Nephron (organoid): ENCODE measurements at regions not wholly inside any gene's neighbourhood (a gene's known extent, or its start where the extent isn't known, plus 50 kb on each side); places are given as distances from the start of the nearest gene placed in this dataset.
"Not testable (repeated sequence)": the region's sequence is repeated elsewhere in the genome, so short reads cannot be mapped to it uniquely, and the experiment has no call there.

Experiments
- H3K27ac Mint-ChIP-seq, 3 experiments: 2 replicates each; pipeline ENCODE4 v1.8.0; 2020; ENCODE audit warnings: mixed read lengths in 3 of 3, mild to moderate bottlenecking in 2 of 3, moderate library complexity in 1 of 3
- H3K27me3 Mint-ChIP-seq: 2 replicates; pipeline ENCODE4 v1.8.0; 2021; ENCODE audit warnings: low read depth, mild to moderate bottlenecking, moderate library complexity, mixed read lengths
- H3K36me3 Mint-ChIP-seq: 2 replicates; pipeline ENCODE4 v1.8.0; 2020; ENCODE audit warnings: low read depth, mixed read lengths
- H3K4me1 Mint-ChIP-seq: 2 replicates; pipeline ENCODE4 v1.8.0; 2020; ENCODE audit warnings: mixed read lengths
- H3K4me3 Mint-ChIP-seq, 3 experiments: 2 replicates each; pipeline ENCODE4 v1.8.0; 2020; ENCODE audit warnings: mild to moderate bottlenecking in 3 of 3, mixed read lengths in 3 of 3, moderate library complexity in 2 of 3
- H3K9me3 Mint-ChIP-seq: 2 replicates; pipeline ENCODE4 v1.8.0; 2020; ENCODE audit warnings: mixed read lengths
- CTCF ChIP-seq, 3 experiments: fragments of 200-600 bp; sonication (generic); IDR thresholded peaks; one replicate each; pipeline ENCODE4 v1.5.0; 2021; ENCODE audit warnings: antibody characterized with exemption in 3 of 3; ENCODE audit not compliant: unreplicated experiment in 3 of 3

DNA sequence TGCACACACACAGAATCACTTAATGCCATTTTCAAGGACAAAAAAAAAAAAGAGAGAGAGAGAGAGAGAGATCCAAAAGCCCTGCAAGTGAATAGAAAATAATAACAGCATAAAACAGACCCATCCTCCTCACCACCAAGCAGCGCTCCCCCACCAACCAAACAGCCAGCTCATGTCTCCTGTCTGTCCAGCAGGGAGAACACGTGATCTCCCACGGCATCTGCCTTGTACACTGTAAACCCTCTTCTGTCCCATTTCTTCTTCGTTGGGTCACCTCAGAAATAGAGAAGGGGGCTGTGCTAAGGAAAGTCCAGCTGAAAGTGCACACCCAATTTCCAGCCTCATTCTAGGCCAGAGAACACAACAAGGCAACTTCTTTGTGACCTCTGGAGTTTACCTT, 222.5 kb downstream of the EXOC5 start:
- Mint-ChIP-seq H3K4me1 (no peaks in the 10 kb centered on the region), H3K27ac (no peak overlapping the region), H3K27me3 (peaks cover 10% of the 10 kb centered on the region), H3K36me3 (no peaks in the 10 kb centered on the region), H3K4me3 (no peak overlapping the region), H3K9me3 (no peaks in the 10 kb centered on the region)
- TF ChIP-seq CTCF (IDR thresholded peaks at IDR 0.05; ENCODE audit: unreplicated experiment in 3 of 3), result no peak

GRCh38 chr14:57044101-57044973, 224.4 kb downstream of the EXOC5 start:
- not testable (repeated sequence) for H3K27ac Mint-ChIP-seq, H3K27me3 Mint-ChIP-seq, H3K9me3 Mint-ChIP-seq, H3K36me3 Mint-ChIP-seq, H3K4me3 Mint-ChIP-seq, H3K4me1 Mint-ChIP-seq

GRCh38 chr14:57038689-57039088, 228.4 kb upstream of the OTX2 start:
- H3K27me3 Mint-ChIP-seq, result peaks cover 6% of the 10 kb centered on the region
- no peak overlapping the region for H3K4me3 Mint-ChIP-seq
- no peak for TF ChIP-seq CTCF (IDR thresholded peaks at IDR 0.05; ENCODE audit: unreplicated experiment in 3 of 3)
- H3K36me3 Mint-ChIP-seq, result no peaks in the 10 kb centered on the region
- H3K27ac Mint-ChIP-seq, result no peak overlapping the region
- H3K9me3 Mint-ChIP-seq, result no peaks in the 10 kb centered on the region
- no peaks in the 10 kb centered on the region for H3K4me1 Mint-ChIP-seq

DNA sequence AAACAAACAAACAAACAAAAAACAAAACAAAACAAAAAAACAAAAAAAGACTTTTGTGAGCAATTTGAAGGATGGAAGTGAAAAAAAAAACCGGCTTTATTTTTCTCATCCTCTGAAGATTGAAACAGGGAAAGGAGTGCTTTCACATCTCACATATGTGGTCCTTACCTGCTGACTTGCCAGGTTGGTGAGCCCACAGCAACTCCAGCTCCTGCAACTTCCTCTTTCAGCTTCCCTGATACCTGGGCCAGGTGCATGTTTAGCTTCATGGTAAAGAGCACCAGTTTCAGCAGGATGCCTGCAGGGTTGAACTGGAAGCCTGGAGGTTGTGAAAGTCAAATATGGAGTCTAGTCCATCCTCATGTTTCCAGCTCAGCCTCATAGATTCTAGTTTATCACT, 221.2 kb upstream of the OTX2 start:
- no peak overlapping the region for H3K27ac Mint-ChIP-seq
- no peak overlapping the region for H3K4me3 Mint-ChIP-seq
- no peaks in the 10 kb centered on the region for H3K36me3 Mint-ChIP-seq
- no peaks in the 10 kb centered on the region for H3K4me1 Mint-ChIP-seq
- peaks cover 7% of the 10 kb centered on the region for H3K9me3 Mint-ChIP-seq
- no peak for TF ChIP-seq CTCF (IDR thresholded peaks at IDR 0.05; ENCODE audit: unreplicated experiment in 3 of 3)
- no peaks in the 10 kb centered on the region for H3K27me3 Mint-ChIP-seq

DNA sequence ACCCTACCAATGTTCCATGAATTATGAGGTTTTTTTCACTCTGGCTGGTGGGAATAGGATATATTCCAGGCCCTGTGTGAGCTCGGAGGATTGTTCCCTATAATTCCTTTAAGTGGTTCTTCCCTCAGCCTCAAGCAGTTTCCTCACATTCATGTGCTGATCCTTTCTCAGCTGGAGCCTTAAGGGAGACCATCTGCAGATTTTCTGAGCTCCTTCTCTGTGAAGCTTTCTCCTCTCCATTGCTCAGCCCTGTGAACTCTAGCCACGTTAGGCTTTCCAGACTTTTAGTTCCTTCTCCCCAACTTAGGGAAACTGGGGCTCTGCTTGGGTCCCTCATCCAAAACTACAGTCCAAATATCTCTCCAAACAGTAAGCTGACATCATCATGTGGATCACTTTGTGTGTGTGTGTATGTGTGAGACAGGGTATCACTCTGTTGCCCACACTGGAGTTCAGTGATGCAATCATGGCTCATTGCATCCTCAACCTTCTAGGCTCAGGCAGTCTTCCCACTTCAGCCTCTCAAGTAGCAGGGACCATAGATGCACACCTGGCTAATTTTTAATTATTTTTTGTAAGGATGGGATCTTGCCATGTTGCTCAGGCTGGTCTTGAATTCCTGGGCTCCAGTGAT, 219.5 kb upstream of the OTX2 start:
- Mint-ChIP-seq H3K27me3 (no peaks in the 10 kb centered on the region), H3K4me3 (no peak overlapping the region), H3K36me3 (no peaks in the 10 kb centered on the region), H3K27ac (no peak overlapping the region), H3K9me3 (peaks cover 11% of the 10 kb centered on the region), H3K4me1 (no peaks in the 10 kb centered on the region)
- TF ChIP-seq CTCF (IDR thresholded peaks at IDR 0.05; ENCODE audit: unreplicated experiment in 3 of 3), result no peak

GRCh38 chr14:57025456-57025855, 215.2 kb upstream of the OTX2 start:
- Mint-ChIP-seq H3K4me1 (no peaks in the 10 kb centered on the region), H3K27ac (no peak overlapping the region), H3K9me3 (peaks cover 4% of the 10 kb centered on the region), H3K36me3 (no peaks in the 10 kb centered on the region), H3K27me3 (no peaks in the 10 kb centered on the region), H3K4me3 (no peak overlapping the region)
- TF ChIP-seq CTCF (IDR thresholded peaks at IDR 0.05; ENCODE audit: unreplicated experiment in 3 of 3), result no peak
